CD14-positive monocyte (primary cell): ENCODE measurements at regions not wholly inside any gene's neighbourhood (a gene's known extent, or its start where the extent isn't known, plus 50 kb on each side); places are given as distances from the start of the nearest gene placed in this dataset.

Experiments
- DNase-seq, 3 donors: peaks; one replicate each; pipeline ENCODE4 v3.0.0-alpha.2; 2011 to 2022
- H2AFZ ChIP-seq: 2 replicates; pipeline ENCODE4 v1.6.0; 2012; ENCODE audit warnings: mild to moderate bottlenecking, low read depth, low read length, inconsistent platforms; ENCODE audit not compliant: insufficient read depth, poor library complexity, severe bottlenecking
- H3K27ac ChIP-seq, 2 donors: 1 replicate in 1 of 2; 2 replicates in 1 of 2; pipeline ENCODE4 v1.5.1; 2012 to 2013; ENCODE audit warnings: low read length in 2 of 2, control low read depth in 1 of 2, inconsistent platforms in 1 of 2, low read depth in 1 of 2, mild to moderate bottlenecking in 1 of 2
- H3K27me3 ChIP-seq, 2 donors: one replicate each; pipeline versions ENCODE4 v1.6.0 to v1.6.1; 2011 to 2013; ENCODE audit warnings: low read length in 2 of 2; ENCODE audit not compliant: control insufficient read depth in 2 of 2, insufficient read depth in 2 of 2
- H3K36me3 ChIP-seq, 2 donors: replicated peaks in 1 of 2; 1 replicate in 1 of 2; 2 replicates in 1 of 2; pipeline versions ENCODE4 v1.5.1 to v1.6.1; 2012 to 2013; ENCODE audit warnings: low read length in 2 of 2, control low read depth in 1 of 2, inconsistent platforms in 1 of 2, mild to moderate bottlenecking in 1 of 2; ENCODE audit not compliant: insufficient read depth in 2 of 2, control insufficient read depth in 1 of 2
- H3K4me1 ChIP-seq, 2 donors: 1 replicate in 1 of 2; 2 replicates in 1 of 2; pipeline versions ENCODE4 v1.5.1 to v1.6.1; 2012 to 2013; ENCODE audit warnings: low read length in 2 of 2, control low read depth in 1 of 2, inconsistent platforms in 1 of 2, mild to moderate bottlenecking in 1 of 2, moderate library complexity in 1 of 2; ENCODE audit not compliant: insufficient read depth in 2 of 2, control insufficient read depth in 1 of 2
- H3K4me2 ChIP-seq: replicated peaks from 2 replicates; pipeline ENCODE3; 2012; ENCODE audit warnings: low read length, moderate library complexity, mild to moderate bottlenecking; ENCODE audit not compliant: poor library complexity, severe bottlenecking; ENCODE audit errors: extremely low read depth
- H3K4me3 ChIP-seq, 3 experiments: fragments of 200-600 bp in 1 of 3; sonication (generic) in 1 of 3; replicated peaks in 1 of 3; 1 replicate in 2 of 3; 2 replicates in 1 of 3; pipeline ENCODE4 v1.5.1; 2011 to 2013; ENCODE audit warnings: low read length in 3 of 3, mild to moderate bottlenecking in 3 of 3, control low read depth in 2 of 3, low read depth in 2 of 3, inconsistent platforms in 1 of 3, moderate library complexity in 1 of 3
- H3K79me2 ChIP-seq: 2 replicates; pipeline ENCODE4 v1.6.0; 2012; ENCODE audit warnings: mild to moderate bottlenecking, control low read depth, inconsistent platforms, low read length, moderate library complexity; ENCODE audit not compliant: insufficient read depth
- H3K9ac ChIP-seq: 2 replicates; pipeline ENCODE4 v1.6.0; 2017; ENCODE audit warnings: low read length, mild to moderate bottlenecking; ENCODE audit not compliant: insufficient read depth, poor library complexity, severe bottlenecking
- H3K9me3 ChIP-seq, 2 donors: replicated peaks in 1 of 2; 1 replicate in 1 of 2; 2 replicates in 1 of 2; pipeline versions ENCODE4 v1.5.1 to v1.6.1; 2012 to 2013; ENCODE audit warnings: low read length in 2 of 2, control low read depth in 1 of 2; ENCODE audit not compliant: control insufficient read depth in 1 of 2, insufficient read depth in 1 of 2
- H4K20me1 ChIP-seq: 2 replicates; pipeline ENCODE4 v1.6.0; 2012; ENCODE audit warnings: mild to moderate bottlenecking, low read length, control low read depth, moderate library complexity; ENCODE audit not compliant: insufficient read depth
- H3K27ac Mint-ChIP-seq, 7 donors: one replicate each; pipeline ENCODE4 v1.8.0; 2020; ENCODE audit warnings: mild to moderate bottlenecking in 7 of 7, mixed read lengths in 7 of 7, moderate library complexity in 6 of 7, inconsistent platforms in 2 of 7
- H3K27me3 Mint-ChIP-seq, 3 donors: one replicate each; pipeline ENCODE4 v1.8.0; 2021 to 2022; ENCODE audit warnings: low read depth in 3 of 3, mild to moderate bottlenecking in 3 of 3, mixed read lengths in 3 of 3, moderate library complexity in 3 of 3, inconsistent platforms in 1 of 3
- H3K36me3 Mint-ChIP-seq, 2 donors: one replicate each; pipeline ENCODE4 v1.8.0; 2020; ENCODE audit warnings: mixed read lengths in 2 of 2, inconsistent platforms in 1 of 2, mild to moderate bottlenecking in 1 of 2
- H3K4me1 Mint-ChIP-seq: one replicate; pipeline ENCODE4 v1.8.0; 2020; ENCODE audit warnings: mild to moderate bottlenecking, mixed read lengths
- H3K4me3 Mint-ChIP-seq, 2 donors: one replicate each; pipeline ENCODE4 v1.8.0; 2020; ENCODE audit warnings: mild to moderate bottlenecking in 2 of 2, mixed read lengths in 2 of 2, moderate library complexity in 1 of 2
- H3K9me3 Mint-ChIP-seq, 7 donors: one replicate each; pipeline ENCODE4 v1.8.0; 2020 to 2022; ENCODE audit warnings: mixed read lengths in 7 of 7, mild to moderate bottlenecking in 6 of 7, moderate library complexity in 6 of 7, inconsistent platforms in 2 of 7
- CTCF ChIP-seq: fragments of 200-600 bp; IDR thresholded peaks from one replicate; pipeline ENCODE4 v1.8.0; 2022; ENCODE audit warnings: antibody characterized with exemption, mild to moderate bottlenecking
- whole genome bisulfite sequencing: methylation state at CpG from one replicate; pipeline ENCODE4 v1.1.5; 2013; ENCODE audit warnings: missing lambda C conversion rate; ENCODE audit not compliant: insufficient coverage; 5-methylcytosine and 5-hydroxymethylcytosine counted together
- intact Hi-C, 2 donors: fragments of 100-400 bp; cut with micrococcal nuclease; formaldehyde crosslinking; loops; one replicate each; pipeline versions ENCODE4 v1.15.0 to v1.15.1; 2023

- WGBS = 100% methylated on average over 1 of the region's 3 CpGs
- peaks cover 0 to 3% (median 0%) of the 10 kb centered on the region in 3 donors for H3K27me3 Mint-ChIP-seq
- H3K4me3 Mint-ChIP-seq = no peak overlapping the region
- no peaks in the 10 kb centered on the region for H3K27me3 ChIP-seq
- peaks cover 0 to 2% (median 0%) of the 10 kb centered on the region in 7 donors for H3K9me3 Mint-ChIP-seq
- H2AFZ ChIP-seq = no peak overlapping the region
- TF ChIP-seq CTCF = no peak
- no peaks in the 10 kb centered on the region for H3K9me3 ChIP-seq
- no peaks in the 10 kb centered on the region for H3K79me2 ChIP-seq
- no peaks in the 10 kb centered on the region for H3K4me1 ChIP-seq
- H3K4me2 ChIP-seq = no peak overlapping the region
- intact Hi-C loops = no loop called here
- H3K27ac Mint-ChIP-seq = peak overlapping the region in 1 of 7 donors; percentile 36
- no peaks in the 10 kb centered on the region for H3K36me3 Mint-ChIP-seq
- no peak overlapping the region for H3K27ac ChIP-seq
- no peaks in the 10 kb centered on the region for H3K4me1 Mint-ChIP-seq
- no peaks in the 10 kb centered on the region for H3K36me3 ChIP-seq
- H3K9ac ChIP-seq = no peak overlapping the region
- no peaks in the 10 kb centered on the region for H4K20me1 ChIP-seq
- DNase-seq = no peak
- H3K4me3 ChIP-seq = no peak overlapping the region
These were observed 91.8 kb upstream of the THUMPD2 start for GRCh38 chr2:39870871-39871270.

DNA sequence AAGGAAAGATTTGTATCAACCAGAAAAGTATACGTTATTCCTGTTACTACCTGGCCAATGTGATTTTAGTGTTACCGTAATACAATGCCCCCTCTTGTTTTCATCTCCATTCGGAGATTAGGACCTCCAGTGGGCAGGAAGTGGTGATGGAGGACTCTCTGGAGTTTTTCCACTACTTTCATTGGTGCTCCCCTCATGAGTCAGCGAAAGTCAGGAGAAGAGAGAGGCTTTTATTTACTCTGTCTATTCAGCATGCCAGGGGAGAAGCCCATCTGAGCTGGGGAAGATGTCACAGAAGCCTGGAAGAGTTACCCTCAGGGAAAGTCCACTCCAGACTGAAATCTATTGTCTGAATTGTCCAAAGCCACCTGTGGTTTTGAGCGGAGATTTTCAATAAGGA is 88.2 kb upstream of the THUMPD2 start:
- WGBS = no CpG with 5 or more reads among the region's 5 CpGs
- no peak overlapping the region for H3K4me2 ChIP-seq
- peaks cover 0 to 5% of the 10 kb centered on the region in 2 donors for H3K9me3 ChIP-seq
- no peak overlapping the region for H2AFZ ChIP-seq
- no peaks in the 10 kb centered on the region for H3K4me1 ChIP-seq
- Mint-ChIP-seq H3K36me3 (no peaks in the 10 kb centered on the region), H3K27me3 (peaks cover 0 to 3% (median 0%) of the 10 kb centered on the region in 3 donors), H3K9me3 (peaks cover 2 to 9% (median 5%) of the 10 kb centered on the region in 7 donors), H3K4me3 (no peak overlapping the region), H3K27ac (no peak overlapping the region), H3K4me1 (no peaks in the 10 kb centered on the region)
- no peak overlapping the region for H3K9ac ChIP-seq
- no peaks in the 10 kb centered on the region for H3K27me3 ChIP-seq
- DNase-seq = no peak
- H3K4me3 ChIP-seq = no peak overlapping the region
- H4K20me1 ChIP-seq = no peaks in the 10 kb centered on the region
- H3K27ac ChIP-seq = no peak overlapping the region
- no peaks in the 10 kb centered on the region for H3K36me3 ChIP-seq
- H3K79me2 ChIP-seq = no peaks in the 10 kb centered on the region
- no peak for TF ChIP-seq CTCF
- intact Hi-C loops = no loop called here
